Sciatic nerve (tissue), 2 donors: ENCODE measurements at regions not wholly inside any gene's neighbourhood (a gene's known extent, or its start where the extent isn't known, plus 50 kb on each side); places are given as distances from the start of the nearest gene placed in this dataset.

Source experiments
- ATAC-seq: fragments of 200-7000 bp; cut with Tn5 transposase; one replicate; pipeline ENCODE4 v1.9.1; 2020; ENCODE audit warnings: mild to moderate bottlenecking, moderate library complexity
- DNase-seq: peaks from one replicate; pipeline ENCODE4 v3.0.0-alpha.2; 2020; ENCODE audit warnings: low spot score
- intact Hi-C: fragments of 100-400 bp; cut with DNase I; formaldehyde crosslinking; loops from one replicate; pipeline ENCODE4 v1.14.2; 2022
- donor health status: DM: no; HTN: no; CAD: no.
- donor health status: DM: no; HTN: no; CAD: no.

DNA sequence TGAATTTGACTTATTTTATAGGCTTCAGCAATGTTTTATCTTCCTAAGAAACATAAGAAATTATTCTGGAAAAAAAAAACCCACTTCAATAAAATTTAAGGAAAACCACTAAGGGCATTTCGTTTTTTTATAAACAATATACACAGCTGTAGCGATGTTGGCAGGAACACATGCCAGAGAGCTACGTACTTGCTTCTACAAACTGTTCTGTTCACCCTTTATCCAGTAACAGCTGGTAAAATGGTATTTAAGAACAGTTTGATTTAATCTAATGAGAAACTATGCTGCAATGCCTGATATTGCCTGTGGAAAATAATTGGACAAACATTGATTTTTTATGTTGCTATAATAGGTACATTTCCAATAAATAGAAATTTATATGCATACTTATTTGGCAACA lies 137.2 kb upstream of the DACH1 start:
- DNase-seq (no peak), ATAC-seq (no peak)
- intact Hi-C loops = no loop called here

DNA sequence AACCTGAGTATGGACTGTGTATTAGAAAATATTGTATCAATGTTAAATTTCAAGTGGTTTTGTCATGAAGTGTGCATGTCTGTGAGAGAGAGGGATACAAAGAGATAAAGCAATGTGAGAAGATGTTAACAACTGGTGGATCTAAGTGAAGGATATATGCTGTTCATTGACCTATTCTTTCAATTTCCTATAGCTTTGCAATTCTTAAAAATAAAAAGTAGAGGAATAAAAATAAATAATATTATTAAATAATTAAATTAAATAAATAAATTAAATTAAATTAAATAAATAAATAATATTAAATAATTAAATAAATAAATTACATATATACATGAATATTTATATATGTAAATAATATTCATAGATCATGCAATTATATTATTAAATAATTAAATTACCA lies 131.2 kb upstream of the DACH1 start:
- no peak for DNase-seq

DNA sequence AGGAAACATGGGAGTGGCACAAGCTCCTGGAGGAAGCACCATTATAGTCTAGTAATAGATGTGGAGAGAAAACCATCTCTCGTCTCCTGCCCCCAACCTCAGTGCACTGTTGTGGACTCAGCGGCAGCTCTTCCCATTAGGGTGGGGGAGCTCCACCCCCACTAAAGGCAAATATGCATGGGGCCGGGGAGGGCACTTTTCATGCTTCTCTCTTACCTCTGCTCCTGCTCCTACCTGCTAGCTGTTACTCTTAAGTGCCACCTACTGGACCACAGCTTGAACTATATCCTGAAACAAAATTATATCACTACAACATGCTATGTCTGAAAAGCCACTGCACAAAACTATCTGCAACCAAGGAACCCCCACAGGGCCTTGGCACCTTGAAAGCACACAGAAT lies 112.6 kb upstream of the DACH1 start:
- intact Hi-C loops = loop anchor here (5.0 kb wide), 1 partner anchor 632 kb away; no protein-coding TSS in a partner anchor
- ATAC-seq = no peak
- no peak for DNase-seq

More for the DNA sequence above, 131.2 kb upstream of the DACH1 start:
- intact Hi-C loops = no loop called here
- no peak for ATAC-seq

- ATAC-seq (no peak), DNase-seq (no peak)
- intact Hi-C loops = loop anchor here (5.0 kb wide), 1 partner anchor 630 kb away; no protein-coding TSS in a partner anchor
Measured at GRCh38 chr13:71977028-71977427, 110.0 kb upstream of the DACH1 start.

GRCh38 chr13:71967990-71968389 lies 101.0 kb upstream of the DACH1 start:
- intact Hi-C loops = no loop called here
- ATAC-seq = no peak
- no peak for DNase-seq

DNA sequence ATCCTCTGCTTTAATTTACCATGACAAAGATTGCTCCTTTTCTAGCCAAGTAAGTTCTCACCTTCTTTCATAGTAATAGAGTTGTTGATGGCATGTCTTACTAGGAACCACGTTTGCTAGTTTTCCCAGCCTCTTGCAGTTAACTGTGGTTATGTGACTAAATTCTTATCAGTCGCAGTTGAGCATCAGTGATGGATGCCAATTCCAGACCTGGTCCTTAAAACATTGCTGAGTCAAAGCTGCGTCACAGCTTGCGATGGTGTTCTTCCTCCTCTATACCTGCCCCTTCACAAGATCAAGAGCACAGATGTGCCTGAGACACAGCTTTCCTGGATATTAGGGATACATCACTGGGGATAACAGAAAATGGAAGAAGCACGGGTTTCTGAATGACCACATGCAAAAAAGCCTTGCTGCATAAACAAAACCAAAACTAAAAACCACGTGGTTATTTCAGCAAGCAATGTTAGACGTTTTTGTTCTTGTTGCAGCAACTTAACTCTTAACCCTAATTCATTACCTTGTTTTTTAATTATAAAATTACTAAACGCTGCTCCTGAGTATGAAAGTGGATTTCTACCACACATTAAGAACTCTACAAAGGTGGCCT lies 97.6 kb upstream of the DACH1 start:
- intact Hi-C loops = no loop called here
- DNase-seq (no peak), ATAC-seq (no peak)

DNA sequence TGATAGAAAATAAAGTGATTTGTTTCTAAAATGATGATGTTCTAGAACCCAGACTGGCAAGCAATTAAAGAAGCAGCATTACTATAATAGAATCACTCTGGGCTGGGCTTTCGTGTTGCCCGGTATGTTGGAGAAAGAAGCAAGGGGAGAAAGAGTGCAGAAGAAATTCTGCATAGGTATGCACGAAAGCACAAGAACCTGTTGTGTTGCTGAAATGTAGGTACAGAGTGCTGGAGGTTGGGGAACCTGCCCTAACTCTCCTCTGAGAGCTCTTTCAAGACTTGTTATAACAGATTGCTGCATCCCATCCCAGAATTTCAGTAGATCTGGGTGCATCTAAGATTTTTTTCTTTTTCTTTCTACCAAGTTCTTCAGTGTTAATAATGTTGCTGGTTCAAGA lies 95.7 kb upstream of the DACH1 start:
- DNase-seq (no peak), ATAC-seq (no peak)
- intact Hi-C loops = no loop called here

- DNase-seq = no peak
- intact Hi-C loops = no loop called here
- ATAC-seq = no peak
Measured at GRCh38 chr13:71962126-71962525, 95.1 kb upstream of the DACH1 start.

- ATAC-seq (no peak), DNase-seq (no peak)
- intact Hi-C loops = no loop called here
Measured at GRCh38 chr13:71949441-71949840, 82.4 kb upstream of the DACH1 start.

- ATAC-seq (no peak), DNase-seq (no peak)
- intact Hi-C loops = no loop called here
Measured at GRCh38 chr13:71939186-71939585, 72.2 kb upstream of the DACH1 start.

DNA sequence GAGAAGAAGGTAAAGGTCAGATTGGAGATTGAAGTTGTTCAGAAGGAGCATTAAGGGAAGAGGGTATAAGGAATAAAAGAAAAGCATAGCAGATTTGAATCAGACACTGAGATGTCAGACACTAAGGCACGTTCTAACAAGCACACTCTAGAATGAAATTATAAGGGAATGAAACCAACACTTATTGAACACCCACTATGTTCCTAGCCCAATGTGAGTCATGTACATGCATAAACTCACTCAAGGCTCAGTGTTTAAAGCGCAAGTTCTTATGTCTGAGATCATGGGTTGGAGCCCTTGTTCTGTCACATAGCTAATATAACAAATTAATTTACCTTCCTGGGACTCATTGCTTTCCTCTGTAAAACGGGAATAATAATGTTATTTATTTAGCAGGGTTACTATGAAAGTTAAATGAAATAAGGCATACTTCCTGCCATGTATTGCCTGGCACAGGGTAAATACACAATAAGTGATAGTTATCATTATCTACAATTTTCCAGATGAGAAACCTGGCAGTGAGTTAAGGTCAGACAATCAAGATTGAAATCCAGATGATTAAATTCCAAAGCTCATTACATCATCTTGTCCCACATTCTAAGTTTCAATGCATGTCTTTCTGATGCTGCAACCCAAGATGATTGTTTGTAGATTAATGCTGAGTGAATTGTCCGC lies 68.3 kb upstream of the DACH1 start:
- intact Hi-C loops = no loop called here
- DNase-seq = no peak
- ATAC-seq = no peak

- intact Hi-C loops = no loop called here
- DNase-seq (no peak), ATAC-seq (no peak)
Measured at GRCh38 chr13:71924931-71925330, 57.9 kb upstream of the DACH1 start.

- ATAC-seq = no peak
- intact Hi-C loops = no loop called here
- no peak for DNase-seq
Measured at GRCh38 chr13:71922194-71922593, 55.2 kb upstream of the DACH1 start.
